DMS79 treated with DMSO at 0.1 percent for 48 hours (cell line): ENCODE measurements at regions not wholly inside any gene's neighbourhood (a gene's known extent, or its start where the extent isn't known, plus 50 kb on each side); places are given as distances from the start of the nearest gene placed in this dataset.
"Not testable (repeated sequence)": the region's sequence is repeated elsewhere in the genome, so short reads cannot be mapped to it uniquely, and the experiment has no call there.

Source experiments
- DNase-seq: peaks from one replicate; lab custom pipeline; 2025; lab: John Stamatoyannopoulos, UW

DNA sequence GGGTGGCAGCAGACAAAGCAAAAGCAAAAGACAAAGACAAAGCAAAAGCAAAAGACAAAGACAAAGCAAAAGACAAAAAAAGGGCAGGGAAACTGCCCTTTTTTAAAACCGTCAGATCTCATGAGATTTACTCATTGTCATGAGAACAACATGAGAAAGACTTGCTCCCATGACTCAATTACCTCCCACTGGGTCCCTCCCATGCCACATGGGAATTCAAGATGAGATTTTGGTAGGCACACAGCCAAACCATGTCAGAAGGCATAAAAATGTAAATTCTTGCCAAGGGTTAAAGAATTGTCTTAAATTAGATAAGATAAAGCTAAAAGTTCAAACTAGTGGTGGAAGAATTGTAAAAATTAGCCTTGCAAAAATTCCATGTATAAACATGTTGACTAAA lies 419.7 kb downstream of the TRAM1L1 start:
- DNase-seq: no peak

DNA sequence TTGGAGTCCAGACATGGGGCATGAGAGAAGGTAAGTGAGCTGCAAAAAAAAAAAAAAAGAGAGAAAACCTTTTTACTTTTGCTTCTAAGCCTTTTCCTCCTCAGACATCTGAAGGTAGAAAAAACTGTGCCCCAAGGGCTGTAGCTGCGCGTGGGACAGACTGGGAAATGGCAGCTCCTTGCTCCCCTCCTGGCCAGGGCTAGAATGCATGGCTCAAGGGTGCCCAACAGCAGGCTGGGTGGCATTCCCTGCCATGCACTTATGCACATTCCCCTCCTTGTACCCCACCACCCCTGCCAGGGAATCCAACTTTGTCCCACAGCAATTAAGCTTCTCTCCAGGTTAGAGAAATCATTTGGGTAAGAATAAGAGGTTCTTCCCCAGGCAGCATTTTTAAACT lies 421.2 kb downstream of the TRAM1L1 start:
- no peak for DNase-seq

DNA sequence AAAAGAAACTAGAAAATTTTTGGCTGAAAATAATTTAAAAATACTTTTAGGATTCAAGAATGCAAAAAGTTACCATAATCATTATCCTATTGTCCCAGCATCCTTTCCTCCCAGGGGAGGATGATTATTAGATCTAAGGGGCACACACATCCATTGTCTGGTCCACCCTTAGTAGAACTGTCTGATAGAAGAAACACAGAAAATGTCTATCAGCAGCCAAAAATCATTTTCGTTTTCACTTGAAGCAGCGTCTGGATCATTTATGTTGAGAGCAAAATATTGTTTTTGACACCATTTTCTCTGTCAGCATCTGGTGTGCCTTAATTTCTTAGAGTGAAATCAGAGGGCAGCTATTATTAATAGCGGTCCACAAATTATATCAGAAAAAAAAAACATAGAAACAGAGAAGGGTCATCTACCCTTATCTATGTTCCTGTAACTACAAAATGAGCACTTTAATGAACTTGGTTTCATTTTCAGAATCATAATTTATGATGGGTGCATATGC lies 446.3 kb downstream of the TRAM1L1 start:
- DNase-seq: no peak

DNA sequence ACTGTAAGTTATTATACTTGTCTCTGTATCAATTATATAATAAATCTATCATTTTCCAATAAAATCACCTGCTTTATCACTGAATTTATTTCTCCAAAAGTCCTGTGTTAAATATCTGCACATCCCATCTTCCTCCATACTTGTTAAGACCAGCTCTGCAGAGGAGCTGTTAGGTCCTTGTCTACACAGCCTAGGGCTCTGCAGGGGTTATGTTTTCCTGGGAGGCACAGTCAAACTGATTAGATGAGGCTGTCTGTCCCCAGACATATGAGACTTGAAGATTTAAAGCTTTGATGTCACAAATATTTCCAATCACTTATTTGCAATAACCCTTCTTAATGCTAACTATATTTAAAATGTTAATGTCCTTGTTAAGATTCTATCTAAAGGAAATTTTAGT lies 446.8 kb downstream of the TRAM1L1 start:
- DNase-seq: no peak

DNA sequence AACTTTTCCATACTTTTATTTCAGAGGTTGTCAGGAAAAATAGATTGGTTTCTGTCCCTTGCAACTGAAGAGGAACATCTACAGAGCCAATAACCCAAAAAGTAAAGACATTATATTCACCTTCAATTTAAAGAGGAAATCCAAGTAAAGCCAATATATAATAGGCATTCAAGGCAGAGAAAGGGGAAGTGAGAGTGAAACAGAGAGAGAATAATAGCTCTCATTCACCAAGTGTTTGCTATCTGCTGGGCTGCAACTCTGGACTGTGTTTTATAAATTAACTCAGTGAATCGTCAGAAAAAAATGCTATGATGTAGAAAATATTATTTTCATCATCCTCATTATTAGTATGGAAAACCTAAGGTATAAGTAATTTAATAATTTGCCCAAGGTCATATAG lies 448.5 kb downstream of the TRAM1L1 start:
- no peak for DNase-seq

DNA sequence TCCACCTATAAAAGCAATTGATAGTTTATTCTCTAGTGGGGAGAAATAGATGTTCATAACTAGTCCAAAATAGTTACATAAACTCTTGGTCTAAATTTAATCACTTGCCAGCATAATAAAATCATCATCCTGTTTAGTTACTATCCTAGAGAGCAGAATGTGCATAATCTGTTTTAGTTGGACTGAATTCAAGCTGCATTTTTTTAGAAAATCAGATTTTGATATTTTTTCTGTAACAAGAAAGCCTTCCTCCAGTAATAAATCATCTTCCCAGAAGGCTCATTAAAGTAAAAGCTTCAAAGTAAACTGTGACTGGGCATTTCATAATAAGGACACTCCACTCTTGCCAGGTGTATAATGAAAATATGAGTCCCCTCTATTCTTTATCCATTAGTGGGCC lies 453.1 kb downstream of the TRAM1L1 start:
- DNase-seq: no peak

DNA sequence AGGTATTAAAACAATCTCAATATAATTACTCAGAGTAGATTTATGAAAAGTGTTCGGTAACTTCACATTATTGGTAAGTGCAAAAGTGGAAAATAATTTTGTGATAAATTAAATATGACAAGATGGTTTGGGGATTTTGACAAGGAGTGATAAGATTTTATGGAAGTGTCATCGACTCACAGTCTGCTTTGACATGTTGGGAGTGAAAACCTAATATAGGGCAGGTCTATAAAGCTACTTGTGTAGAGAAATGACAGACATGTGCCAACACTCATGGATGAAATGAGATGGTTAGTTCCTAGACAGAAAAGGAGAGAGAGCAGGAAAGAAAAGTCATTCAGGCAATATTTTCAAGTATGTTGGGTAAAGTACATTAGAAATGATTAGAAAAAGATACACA lies 456.8 kb downstream of the TRAM1L1 start:
- no peak for DNase-seq

DNA sequence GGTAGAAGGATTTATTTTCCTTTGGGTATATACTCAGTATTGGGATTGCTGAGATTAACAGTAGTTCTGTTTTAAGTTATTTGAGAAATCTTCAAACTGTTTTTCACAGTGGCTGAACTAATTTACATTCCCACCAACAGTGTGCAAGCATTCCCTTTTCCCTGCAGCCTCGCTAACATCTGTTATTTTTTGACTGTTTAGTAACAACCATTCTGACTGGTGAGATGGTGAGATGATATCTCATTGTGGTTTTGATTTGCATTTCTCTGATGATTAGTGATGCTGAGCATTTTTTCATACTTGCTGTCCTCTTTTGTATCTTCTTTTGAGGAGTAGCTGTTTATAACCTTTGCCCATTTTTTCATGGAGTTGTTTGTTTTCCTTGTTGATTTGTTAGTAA lies 457.8 kb downstream of the TRAM1L1 start:
- no peak for DNase-seq

DNA sequence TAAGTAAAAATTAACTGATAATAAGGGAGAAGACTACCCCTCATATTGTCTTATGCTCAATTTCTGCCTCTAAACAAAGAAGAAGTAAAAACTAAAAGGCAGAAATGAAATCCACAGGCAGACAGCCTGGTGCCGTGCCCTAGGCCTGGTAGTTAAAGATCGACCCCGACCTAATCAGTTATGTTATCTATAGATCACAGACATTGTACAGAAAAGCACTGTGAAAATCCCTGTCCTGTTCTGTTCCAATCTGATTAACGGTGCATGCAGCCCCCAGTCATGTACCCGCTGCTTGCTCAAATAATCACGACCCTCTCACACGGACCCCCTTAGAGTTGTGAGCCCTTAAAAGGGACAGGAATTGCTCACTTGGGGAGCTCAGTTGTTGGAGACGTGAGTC lies 465.9 kb downstream of the TRAM1L1 start:
- DNase-seq: not testable (repeated sequence)

DNA sequence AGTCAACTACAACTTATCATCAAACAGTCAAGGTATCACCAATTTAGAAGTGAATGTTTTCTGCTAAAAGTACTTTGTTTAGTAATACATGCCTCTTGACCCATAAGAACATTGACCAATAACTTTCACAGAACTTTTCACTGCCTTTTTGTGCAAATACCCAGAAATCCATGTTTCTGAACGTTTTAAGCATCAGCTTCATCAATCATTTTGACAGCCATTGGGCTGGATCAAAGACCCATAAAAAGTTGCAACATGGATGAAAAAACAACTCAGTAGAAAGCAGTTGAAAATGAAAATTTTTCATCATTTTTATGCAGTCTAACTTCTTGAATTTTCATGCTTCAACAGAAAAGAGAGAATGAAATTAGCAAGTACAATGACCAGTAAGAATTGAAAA lies 466.7 kb downstream of the TRAM1L1 start:
- DNase-seq: no peak

DNA sequence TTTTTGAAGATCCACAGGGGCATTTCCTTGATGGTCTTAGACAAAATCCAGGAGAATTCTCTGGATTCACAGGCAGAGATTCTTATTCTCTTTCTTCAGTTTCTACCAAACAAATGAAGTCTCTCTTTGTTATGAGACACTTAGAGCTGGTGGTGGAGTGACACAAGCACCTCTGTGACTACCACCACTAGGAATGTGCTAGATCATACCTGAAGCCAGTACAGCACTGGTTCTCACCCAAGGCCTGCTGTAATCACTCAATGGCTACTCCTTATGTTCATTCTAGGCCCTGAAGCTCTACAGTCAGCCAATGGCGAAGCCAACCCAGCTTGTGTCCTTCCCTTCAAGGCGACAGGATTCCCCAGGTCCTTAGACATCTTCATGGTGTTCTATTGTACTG lies 482.3 kb downstream of the TRAM1L1 start:
- DNase-seq: no peak

DNA sequence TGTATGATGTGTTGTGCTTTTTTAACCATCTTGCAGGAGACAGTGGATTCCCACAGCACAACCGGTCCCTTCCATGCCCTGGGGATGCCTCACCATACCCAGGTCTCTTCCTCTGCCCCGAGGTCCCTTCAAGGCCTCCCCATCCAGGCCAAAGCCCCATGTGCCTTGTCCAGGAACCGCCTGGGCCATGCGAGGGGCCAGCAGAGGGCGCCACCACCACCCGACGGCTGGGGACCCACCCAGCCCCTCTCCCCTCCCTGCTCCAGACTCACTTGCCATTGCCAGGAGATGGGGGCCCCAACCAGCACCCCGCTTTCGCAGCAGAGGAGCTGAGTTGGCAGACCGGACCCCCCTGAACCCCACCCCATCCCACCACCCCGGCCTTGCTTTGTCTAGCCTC lies 485.5 kb downstream of the TRAM1L1 start:
- DNase-seq: no peak

DNA sequence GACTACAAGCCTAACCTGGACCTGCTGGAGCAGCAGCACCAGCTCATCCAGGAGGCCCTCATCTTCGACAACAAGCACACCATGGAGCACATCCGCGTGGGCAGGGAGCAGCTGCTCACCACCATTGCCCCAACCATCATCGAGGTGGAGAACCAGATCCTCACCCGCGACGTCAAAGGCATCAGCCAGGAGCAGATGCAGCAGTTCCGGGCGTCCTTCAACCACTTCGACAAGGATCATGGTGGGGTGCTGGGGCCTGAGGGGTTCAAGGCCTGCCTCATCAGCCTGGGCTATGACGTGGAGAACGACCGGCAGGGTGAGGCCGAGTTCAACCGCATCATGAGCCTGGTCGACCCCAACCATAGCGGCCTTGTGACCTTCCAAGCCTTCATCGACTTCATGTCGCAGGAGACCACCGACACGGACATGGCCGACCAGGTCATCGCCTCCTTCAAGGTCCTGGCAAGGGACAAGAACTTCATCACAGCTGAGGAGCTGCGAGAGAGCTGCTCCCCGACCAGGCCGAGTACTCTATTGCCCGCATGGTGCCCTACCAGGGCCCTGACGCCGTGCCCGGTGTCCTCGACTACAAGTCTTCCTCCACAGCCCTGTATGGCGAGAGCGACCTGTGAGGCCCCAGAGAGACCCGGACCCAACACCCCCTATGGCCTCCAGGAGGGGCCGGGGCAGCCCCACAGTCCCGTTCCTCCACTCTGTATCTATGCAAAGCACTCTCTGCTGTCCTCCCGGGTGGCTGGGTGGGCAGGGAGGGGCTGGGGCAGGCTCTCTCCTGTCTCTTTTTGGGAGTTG lies 486.2 kb downstream of the TRAM1L1 start:
- DNase-seq: no peak

DNA sequence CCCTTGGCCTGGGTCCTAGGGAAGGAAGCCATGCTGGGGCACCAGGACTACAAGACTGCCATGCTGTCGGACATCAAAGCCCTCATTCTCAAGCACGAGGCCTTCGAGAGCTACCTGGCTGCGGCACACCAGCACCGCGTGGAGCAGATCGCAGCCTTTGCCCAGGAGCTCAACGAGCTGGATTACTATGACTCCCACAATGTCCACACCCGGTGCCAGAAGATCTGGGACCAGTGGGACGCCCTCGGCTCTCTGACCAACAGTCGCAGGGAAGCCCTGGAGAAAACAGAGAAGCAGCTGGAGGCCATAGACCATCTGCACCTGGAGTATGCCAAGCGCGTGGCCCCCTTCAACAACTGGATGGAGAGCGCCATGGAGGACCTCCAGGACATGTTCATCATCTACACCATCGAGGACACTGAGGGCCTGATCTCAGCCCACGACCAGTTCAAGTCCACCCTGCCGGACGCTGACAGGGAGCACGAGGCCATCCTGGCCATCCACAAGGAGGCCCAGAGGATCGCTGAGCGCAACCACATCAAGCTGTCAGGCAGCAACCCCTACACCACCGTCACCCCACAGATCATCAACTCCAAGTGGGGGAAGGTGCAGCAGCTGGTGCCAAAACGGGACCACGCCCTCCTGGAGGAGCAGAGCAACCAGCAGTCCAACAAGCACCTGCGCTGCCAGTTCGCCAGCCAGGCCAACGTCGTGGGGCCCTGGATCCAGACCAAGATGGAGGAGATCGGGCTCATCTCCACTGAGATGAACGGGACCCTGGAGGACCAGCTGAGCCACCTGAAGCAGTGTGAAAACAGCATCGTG lies 487.0 kb downstream of the TRAM1L1 start:
- DNase-seq: no peak

DNA sequence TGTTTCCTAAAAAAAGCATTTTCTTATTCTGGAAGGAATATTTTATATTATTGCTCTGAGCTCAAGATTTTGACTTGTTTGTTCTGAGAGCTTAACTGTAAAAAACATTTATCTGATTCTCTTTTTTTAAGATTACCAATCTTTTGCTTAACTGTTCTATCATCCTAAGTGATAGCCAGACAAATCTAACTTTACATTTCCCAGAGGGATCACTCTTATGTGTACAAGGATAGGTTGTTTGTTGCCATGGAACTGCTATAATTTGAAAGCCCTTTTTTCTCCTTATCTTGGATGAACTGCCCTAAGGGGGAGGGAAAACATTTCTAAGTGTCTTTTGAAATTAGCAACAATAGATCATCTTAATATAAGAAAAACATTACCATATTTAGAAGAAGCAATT lies 494.7 kb downstream of the TRAM1L1 start:
- no peak for DNase-seq

DNA sequence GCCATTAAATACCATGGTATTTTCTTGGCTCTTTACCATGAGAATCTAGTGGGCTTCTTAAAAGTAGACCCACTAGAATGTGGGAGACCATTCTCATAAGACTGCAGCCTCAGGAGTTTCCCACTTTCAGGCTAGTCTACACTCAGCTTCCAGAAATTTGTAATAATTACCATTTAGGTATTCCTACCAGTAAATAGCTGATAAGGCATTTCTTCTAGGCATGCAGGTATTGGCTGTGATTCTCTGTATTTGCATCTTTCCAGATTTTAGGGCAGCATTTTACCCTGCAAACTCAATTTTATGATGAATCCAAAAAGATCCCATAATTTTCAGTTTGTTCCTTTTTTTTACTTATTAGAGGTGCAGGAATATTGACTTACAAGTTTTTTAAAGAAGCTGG lies 496.6 kb downstream of the TRAM1L1 start:
- DNase-seq: no peak

DNA sequence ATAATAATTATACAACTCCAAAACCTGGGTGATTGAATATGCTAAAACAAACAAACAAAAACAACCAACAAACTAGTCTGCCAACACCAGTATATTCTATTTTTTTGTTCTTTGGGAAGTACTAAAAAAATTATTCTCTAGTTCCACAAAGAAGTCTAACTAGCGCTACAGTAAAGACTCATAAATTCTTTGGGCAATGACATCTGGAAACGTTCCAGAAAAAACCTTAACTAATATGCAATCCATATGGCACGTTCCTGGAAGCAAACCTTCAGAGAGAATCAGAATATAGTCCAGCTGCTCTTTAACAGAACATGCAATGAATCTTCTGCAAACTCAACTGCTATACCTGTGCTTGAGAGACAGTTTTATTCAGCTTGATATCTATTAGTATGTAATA lies 500.1 kb downstream of the TRAM1L1 start:
- no peak for DNase-seq

DNA sequence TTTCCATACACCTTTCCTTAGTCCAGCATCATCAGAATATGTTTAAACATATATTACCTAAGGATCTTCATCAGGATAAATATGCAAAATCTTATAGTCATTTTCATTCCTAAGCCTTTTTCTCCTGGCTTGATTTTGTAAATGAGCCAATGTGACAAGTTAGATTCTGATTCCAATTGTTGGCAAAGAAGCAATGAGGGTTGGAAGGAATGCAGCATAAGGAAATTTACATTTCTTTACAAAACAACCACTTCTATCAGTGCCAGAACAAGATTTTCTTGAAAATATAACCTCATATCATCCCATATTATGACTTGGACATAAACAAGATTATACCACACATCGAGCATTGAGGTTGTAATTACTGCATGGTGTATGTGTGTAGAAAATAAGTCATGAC lies 508.1 kb downstream of the TRAM1L1 start:
- no peak for DNase-seq

DNA sequence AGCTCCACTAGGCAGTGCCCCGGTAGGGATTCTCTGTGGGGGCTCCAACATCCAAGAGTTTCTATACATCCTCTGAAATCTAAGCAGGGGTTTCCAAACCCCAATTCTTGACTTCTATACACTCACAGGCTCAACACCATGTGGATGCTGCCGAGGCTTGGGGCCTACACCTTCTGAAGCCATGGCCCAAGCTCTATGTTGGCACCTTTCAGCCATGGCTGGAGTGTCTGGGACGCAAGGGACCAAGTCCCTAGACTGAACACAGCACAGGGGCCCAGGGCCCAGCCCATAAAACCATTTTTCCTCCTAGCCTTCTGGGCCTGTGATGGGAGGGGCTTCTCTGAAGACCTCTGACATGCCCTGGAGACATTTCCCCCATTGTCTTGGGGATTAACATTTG lies 511.8 kb downstream of the TRAM1L1 start:
- no peak for DNase-seq

DNA sequence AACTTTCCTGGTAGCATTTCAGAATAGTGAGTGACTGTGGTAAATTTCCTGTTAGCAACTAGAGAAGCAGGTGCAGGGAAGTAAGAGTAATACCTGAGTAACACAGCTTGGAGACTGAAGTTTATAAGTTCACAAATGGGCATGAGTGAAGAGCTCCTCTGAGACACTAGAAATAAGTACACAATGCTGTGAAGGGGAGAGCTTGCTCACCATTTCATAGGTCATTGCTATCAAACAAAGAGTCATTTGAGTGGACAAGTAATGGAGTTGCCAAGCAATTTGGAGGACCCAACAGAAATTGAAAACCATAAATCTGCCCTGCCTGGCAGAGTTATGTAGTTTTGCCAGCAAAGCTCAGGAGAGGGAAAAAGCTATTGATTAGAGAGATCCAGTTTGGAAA lies 523.6 kb downstream of the TRAM1L1 start:
- DNase-seq: no peak

DNA sequence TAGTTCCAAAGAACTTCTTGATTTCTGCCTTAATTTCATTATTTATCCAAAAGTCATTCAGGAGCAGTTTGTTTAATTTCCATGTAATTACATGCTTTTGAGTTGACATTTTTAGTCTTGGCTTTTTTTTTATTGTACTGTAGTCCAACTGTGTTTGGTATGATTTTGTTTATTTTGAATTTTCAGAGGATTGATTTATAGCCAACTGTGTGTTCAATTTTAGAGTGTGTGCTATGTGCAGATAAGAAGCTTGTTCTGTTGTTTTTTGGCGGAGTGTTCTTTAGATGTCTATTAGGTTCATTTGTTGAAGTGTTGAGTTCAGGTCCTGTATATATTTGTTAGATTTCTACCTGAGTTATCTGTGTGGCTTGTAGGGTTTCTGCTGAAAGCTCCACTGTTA lies 533.6 kb downstream of the TRAM1L1 start:
- no peak for DNase-seq

DNA sequence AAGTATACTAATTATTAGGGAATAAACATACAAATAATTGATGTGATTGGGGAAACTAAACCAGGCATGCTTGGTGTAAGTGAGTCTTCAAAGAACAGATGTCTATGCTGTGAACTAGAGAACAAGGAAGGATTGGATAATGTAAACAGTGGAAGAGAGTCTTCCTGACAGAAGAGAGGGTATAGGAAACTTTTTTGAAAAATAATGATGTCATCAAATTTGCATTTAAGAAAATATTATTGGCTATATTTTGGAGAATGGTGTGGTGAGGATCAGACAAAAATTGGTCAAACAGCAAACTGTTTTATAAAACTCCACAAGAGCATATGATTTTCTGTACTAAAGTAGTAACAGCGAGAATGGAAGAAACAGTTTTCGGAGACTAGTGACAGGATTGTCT lies 537.7 kb downstream of the TRAM1L1 start:
- DNase-seq: no peak

DNA sequence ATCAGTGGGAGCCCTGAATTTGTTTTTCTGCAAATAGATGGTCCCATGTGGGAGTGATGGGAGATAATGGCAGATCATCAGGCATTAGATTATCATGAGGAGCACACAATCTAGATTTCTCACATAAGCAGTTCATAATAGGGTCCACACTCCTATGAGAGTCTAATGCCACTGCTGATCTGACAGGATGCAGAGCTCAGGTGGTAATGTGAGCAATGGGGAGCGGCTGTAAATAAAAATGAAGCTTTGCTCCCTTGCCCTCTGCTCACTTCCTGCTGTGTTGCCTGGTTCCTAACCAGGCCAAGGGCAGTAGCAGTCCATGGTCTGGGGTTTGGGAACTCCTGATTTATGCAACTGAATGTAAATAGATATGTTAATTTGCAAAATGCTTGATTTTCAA lies 538.6 kb downstream of the TRAM1L1 start:
- DNase-seq: no peak
